B cell (primary cell): ENCODE measurements at regions not wholly inside any gene's neighbourhood (a gene's known extent, or its start where the extent isn't known, plus 50 kb on each side); places are given as distances from the start of the nearest gene placed in this dataset.

Experiments used
- CTCF ChIP-seq: fragments of 200-600 bp; IDR thresholded peaks from one replicate; pipeline ENCODE4 v1.8.0; 2022; ENCODE audit warnings: antibody characterized with exemption, mild to moderate bottlenecking
- EZH2 ChIP-seq: IDR thresholded peaks from 2 replicates; pipeline ENCODE4 v1.6.1; 2012; ENCODE audit warnings: borderline replicate concordance, low read depth, mild to moderate bottlenecking, moderate library complexity, low read length; ENCODE audit not compliant: insufficient read depth, poor library complexity, severe bottlenecking

GRCh38 chr9:85884256-85884655 lies 56.7 kb upstream of the NAA35 start:
- TF ChIP-seq EZH2 (no peak), CTCF (no peak)
